GM11168 (cell line): ENCODE measurements at regions not wholly inside any gene's neighbourhood (a gene's known extent, or its start where the extent isn't known, plus 50 kb on each side); places are given as distances from the start of the nearest gene placed in this dataset.
"Not testable (repeated sequence)": the region's sequence is repeated elsewhere in the genome, so short reads cannot be mapped to it uniquely, and the experiment has no call there.

Experiments used
- in situ Hi-C: fragments of 300-500 bp; cut with MboI; formaldehyde crosslinking; loops from one replicate; pipeline ENCODE4 v1.12.0; 2022; ENCODE audit warnings: low sequenced_read_pairs; ENCODE audit not compliant: unreplicated experiment

GRCh38 chr5:44756097-44756496, 52.6 kb upstream of the MRPS30 start:
- in situ Hi-C loops: not testable (repeated sequence)

GRCh38 chr5:44747396-44747795, 61.4 kb upstream of the MRPS30 start:
- in situ Hi-C loops: no loop called here

GRCh38 chr5:44740660-44741059, 68.1 kb upstream of the MRPS30 start:
- in situ Hi-C loops: no loop called here

GRCh38 chr5:44729536-44729935, 79.2 kb upstream of the MRPS30 start:
- in situ Hi-C loops: no loop called here

GRCh38 chr5:44727100-44727499, 81.6 kb upstream of the MRPS30 start:
- in situ Hi-C loops: no loop called here

GRCh38 chr5:44719856-44720255, 88.9 kb upstream of the MRPS30 start:
- in situ Hi-C loops: no loop called here

GRCh38 chr5:44714871-44715561, 93.7 kb upstream of the MRPS30 start:
- in situ Hi-C loops: no loop called here

GRCh38 chr5:44713446-44713845, 95.3 kb upstream of the MRPS30 start:
- in situ Hi-C loops: no loop called here

GRCh38 chr5:44711901-44712300, 96.8 kb upstream of the MRPS30 start:
- in situ Hi-C loops: no loop called here

- in situ Hi-C loops: no loop called here
These were observed 100.1 kb upstream of the MRPS30 start for GRCh38 chr5:44708602-44709001.

- in situ Hi-C loops: no loop called here
These were observed 101.0 kb upstream of the MRPS30 start for GRCh38 chr5:44707721-44708120.

- in situ Hi-C loops: no loop called here
These were observed 111.7 kb upstream of the MRPS30 start for GRCh38 chr5:44697025-44697424.

GRCh38 chr5:44695259-44695658, 113.5 kb upstream of the MRPS30 start:
- in situ Hi-C loops: no loop called here

- in situ Hi-C loops: no loop called here
These were observed 116.9 kb upstream of the MRPS30 start for GRCh38 chr5:44691802-44692201.

- in situ Hi-C loops: no loop called here
These were observed 126.8 kb upstream of the MRPS30 start for GRCh38 chr5:44681906-44682305.

GRCh38 chr5:44679214-44679613, 129.5 kb upstream of the MRPS30 start:
- in situ Hi-C loops: no loop called here

GRCh38 chr5:44675296-44675695, 133.5 kb upstream of the MRPS30 start:
- in situ Hi-C loops: no loop called here

GRCh38 chr5:44674461-44674860, 134.3 kb upstream of the MRPS30 start:
- in situ Hi-C loops: no loop called here

GRCh38 chr5:44668471-44668870, 140.3 kb upstream of the MRPS30 start:
- in situ Hi-C loops: not testable (repeated sequence)

GRCh38 chr5:44665101-44665701, 143.5 kb upstream of the MRPS30 start:
- in situ Hi-C loops: no loop called here

GRCh38 chr5:44664711-44665100, 144.0 kb upstream of the MRPS30 start:
- in situ Hi-C loops: no loop called here
